Medulla oblongata (tissue), 1 donor: ENCODE measurements at regions not wholly inside any gene's neighbourhood (a gene's known extent, or its start where the extent isn't known, plus 50 kb on each side); places are given as distances from the start of the nearest gene placed in this dataset.

Experiments
- DNase-seq: peaks from one replicate; pipeline ENCODE4 v3.0.0-alpha.2; 2015; ENCODE audit errors: extremely low spot score

- no peak for DNase-seq
Measured at GRCh38 chr10:78685466-78686103, 383.2 kb upstream of the ZMIZ1 start.

- DNase-seq = no peak
Measured at GRCh38 chr10:78686444-78687060, 382.2 kb upstream of the ZMIZ1 start.

GRCh38 chr10:78687626-78688025 lies 381.1 kb upstream of the ZMIZ1 start:
- no peak for DNase-seq

GRCh38 chr10:78688230-78688900 lies 380.4 kb upstream of the ZMIZ1 start:
- no peak for DNase-seq

- DNase-seq = peak; percentile 52
Measured at GRCh38 chr10:78688901-78689583, 379.7 kb upstream of the ZMIZ1 start.

- DNase-seq = no peak
Measured at GRCh38 chr10:78689584-78689935, 379.2 kb upstream of the ZMIZ1 start.

GRCh38 chr10:78690354-78691111 lies 378.2 kb upstream of the ZMIZ1 start:
- no peak for DNase-seq

GRCh38 chr10:78691301-78692030 lies 377.3 kb upstream of the ZMIZ1 start:
- DNase-seq = no peak

GRCh38 chr10:78692071-78692470 lies 376.7 kb upstream of the ZMIZ1 start:
- DNase-seq = no peak

GRCh38 chr10:78695846-78696245 lies 372.9 kb upstream of the ZMIZ1 start:
- no peak for DNase-seq

GRCh38 chr10:78696791-78697395 lies 371.9 kb upstream of the ZMIZ1 start:
- no peak for DNase-seq

GRCh38 chr10:78699971-78700370 lies 368.8 kb upstream of the ZMIZ1 start:
- no peak for DNase-seq

GRCh38 chr10:78700413-78700812 lies 368.4 kb upstream of the ZMIZ1 start:
- DNase-seq = peak; percentile 56

- DNase-seq = no peak
Measured at GRCh38 chr10:78700816-78701520, 367.8 kb upstream of the ZMIZ1 start.

GRCh38 chr10:78702186-78702585 lies 366.6 kb upstream of the ZMIZ1 start:
- DNase-seq = no peak

GRCh38 chr10:78702876-78703275 lies 365.9 kb upstream of the ZMIZ1 start:
- no peak for DNase-seq

- DNase-seq = no peak
Measured at GRCh38 chr10:78703593-78703992, 365.2 kb upstream of the ZMIZ1 start.

- no peak for DNase-seq
Measured at GRCh38 chr10:78706256-78706655, 362.5 kb upstream of the ZMIZ1 start.

- DNase-seq = no peak
Measured at GRCh38 chr10:78706726-78707540, 361.8 kb upstream of the ZMIZ1 start.
